Endothelial cell (in vitro differentiated cells): ENCODE measurements at regions not wholly inside any gene's neighbourhood (a gene's known extent, or its start where the extent isn't known, plus 50 kb on each side); places are given as distances from the start of the nearest gene placed in this dataset.

Source experiments
- DNase-seq: peaks from one replicate; pipeline ENCODE4 v3.0.0; 2021; ENCODE audit warnings: low spot score
- H3K27ac Mint-ChIP-seq: one replicate; pipeline ENCODE4 v1.8.0; 2021; ENCODE audit warnings: mixed read lengths, inconsistent platforms; ENCODE audit not compliant: unreplicated experiment
- H3K27me3 Mint-ChIP-seq: one replicate; pipeline ENCODE4 v1.8.0; 2021; ENCODE audit warnings: mild to moderate bottlenecking, moderate library complexity, mixed read lengths, inconsistent platforms; ENCODE audit not compliant: unreplicated experiment
- H3K36me3 Mint-ChIP-seq: one replicate; pipeline ENCODE4 v1.8.0; 2021; ENCODE audit warnings: mild to moderate bottlenecking, low read depth, mixed read lengths, inconsistent platforms; ENCODE audit not compliant: unreplicated experiment
- H3K4me1 Mint-ChIP-seq: one replicate; pipeline ENCODE4 v1.8.0; 2021; ENCODE audit warnings: mild to moderate bottlenecking, mixed read lengths, inconsistent platforms; ENCODE audit not compliant: unreplicated experiment
- H3K4me3 Mint-ChIP-seq: one replicate; pipeline ENCODE4 v1.8.0; 2021; ENCODE audit warnings: mild to moderate bottlenecking, mixed read lengths, inconsistent platforms; ENCODE audit not compliant: unreplicated experiment
- H3K9me3 Mint-ChIP-seq: one replicate; pipeline ENCODE4 v1.8.0; 2021; ENCODE audit warnings: mixed read lengths, inconsistent platforms; ENCODE audit not compliant: unreplicated experiment
- CTCF ChIP-seq: fragments of 200-600 bp; sonication (generic); IDR thresholded peaks from one replicate; pipeline ENCODE4 v1.5.0; 2021; ENCODE audit warnings: antibody characterized with exemption; ENCODE audit not compliant: unreplicated experiment

GRCh38 chr12:97790281-97790680 lies 327.7 kb downstream of the RMST start:
- no peak for DNase-seq
- no peaks in the 10 kb centered on the region for H3K9me3 Mint-ChIP-seq
- no peaks in the 10 kb centered on the region for H3K4me1 Mint-ChIP-seq
- no peaks in the 10 kb centered on the region for H3K36me3 Mint-ChIP-seq
- H3K27me3 Mint-ChIP-seq = peaks cover 1% of the 10 kb centered on the region
- H3K4me3 Mint-ChIP-seq = no peak overlapping the region
- H3K27ac Mint-ChIP-seq = no peak overlapping the region
- no peak for TF ChIP-seq CTCF

GRCh38 chr12:97797473-97797872 lies 334.9 kb downstream of the RMST start:
- DNase-seq = no peak
- Mint-ChIP-seq H3K27me3 (no peaks in the 10 kb centered on the region), H3K4me3 (no peak overlapping the region), H3K27ac (no peak overlapping the region), H3K4me1 (no peaks in the 10 kb centered on the region), H3K36me3 (no peaks in the 10 kb centered on the region), H3K9me3 (no peaks in the 10 kb centered on the region)
- TF ChIP-seq CTCF = no peak

DNA sequence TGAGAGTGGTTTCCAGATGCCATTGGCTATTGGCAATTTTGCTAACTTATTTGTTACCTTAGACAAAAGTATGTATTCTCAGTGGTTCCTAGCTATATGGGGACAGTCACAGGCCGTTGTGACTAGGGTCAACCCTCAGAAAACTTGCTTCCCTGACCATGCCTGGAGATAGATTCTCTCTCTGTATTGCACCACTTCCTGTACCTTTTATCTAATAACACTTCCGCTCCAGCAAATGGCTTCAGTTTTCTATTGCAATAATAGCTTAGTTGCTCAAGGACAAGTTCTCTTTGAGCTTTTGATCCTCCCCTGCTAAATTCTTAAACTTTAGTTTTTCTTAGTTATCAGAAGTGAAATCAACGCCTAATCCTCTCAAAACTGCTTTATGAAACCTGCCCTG lies 338.0 kb downstream of the RMST start:
- H3K36me3 Mint-ChIP-seq = no peaks in the 10 kb centered on the region
- no peak for TF ChIP-seq CTCF
- no peaks in the 10 kb centered on the region for H3K27me3 Mint-ChIP-seq
- no peak overlapping the region for H3K4me3 Mint-ChIP-seq
- DNase-seq = no peak
- no peak overlapping the region for H3K27ac Mint-ChIP-seq
- H3K4me1 Mint-ChIP-seq = no peaks in the 10 kb centered on the region
- no peaks in the 10 kb centered on the region for H3K9me3 Mint-ChIP-seq

DNA sequence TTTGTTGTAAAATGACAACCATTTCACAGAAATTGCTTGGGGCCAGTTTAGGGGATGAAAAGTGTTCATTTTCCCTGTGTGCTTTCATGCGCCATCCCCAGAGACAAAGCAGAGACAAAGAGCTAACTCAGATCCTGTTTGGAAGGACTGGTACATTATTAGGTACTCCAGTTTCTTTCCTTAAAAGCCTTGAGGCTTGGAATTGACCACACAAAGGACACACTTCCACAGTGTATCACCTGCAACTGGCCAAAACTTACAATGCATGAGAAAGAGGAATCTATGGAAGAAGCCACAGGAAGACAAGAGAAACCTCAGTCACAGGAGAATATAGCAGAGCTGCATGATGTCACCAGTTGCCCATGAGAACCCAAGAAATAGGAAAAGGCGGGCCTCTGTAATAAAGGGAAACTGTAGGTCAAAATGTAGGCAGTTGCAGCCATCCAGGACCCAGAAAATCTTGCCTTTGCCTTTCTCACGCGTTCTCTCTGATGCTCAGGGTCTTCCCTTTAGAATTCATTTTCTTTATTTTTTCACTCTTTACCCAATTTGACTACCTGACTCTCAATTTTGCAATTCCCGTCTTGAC lies 339.0 kb downstream of the RMST start:
- no peak for TF ChIP-seq CTCF
- no peaks in the 10 kb centered on the region for H3K27me3 Mint-ChIP-seq
- no peak for DNase-seq
- no peaks in the 10 kb centered on the region for H3K9me3 Mint-ChIP-seq
- no peak overlapping the region for H3K27ac Mint-ChIP-seq
- H3K4me1 Mint-ChIP-seq = no peaks in the 10 kb centered on the region
- no peaks in the 10 kb centered on the region for H3K36me3 Mint-ChIP-seq
- no peak overlapping the region for H3K4me3 Mint-ChIP-seq

DNA sequence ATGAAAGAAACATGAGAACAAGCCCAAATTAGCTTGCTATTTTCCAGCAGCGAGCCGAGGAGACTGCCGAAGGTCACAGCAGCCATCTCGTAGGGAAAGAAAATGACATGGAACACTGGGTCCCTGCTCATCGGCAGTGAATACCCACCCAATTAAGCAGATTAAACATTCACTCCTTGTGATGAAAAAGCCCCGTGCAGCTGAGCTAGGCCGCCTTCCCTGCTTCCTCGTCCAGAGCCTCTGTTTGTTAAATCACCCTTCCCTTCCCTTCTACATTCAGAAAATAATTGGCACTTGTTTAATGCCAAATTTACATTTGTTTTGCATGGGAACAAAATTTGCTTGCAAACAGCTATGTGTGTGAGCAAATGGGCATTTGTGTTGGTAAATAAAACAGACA lies 342.5 kb downstream of the RMST start:
- H3K27me3 Mint-ChIP-seq = no peaks in the 10 kb centered on the region
- DNase-seq = no peak
- H3K4me3 Mint-ChIP-seq = no peak overlapping the region
- TF ChIP-seq CTCF = no peak
- H3K9me3 Mint-ChIP-seq = no peaks in the 10 kb centered on the region
- no peak overlapping the region for H3K27ac Mint-ChIP-seq
- H3K36me3 Mint-ChIP-seq = no peaks in the 10 kb centered on the region
- no peaks in the 10 kb centered on the region for H3K4me1 Mint-ChIP-seq
